Stomach (tissue), 8 donors: ENCODE measurements at regions not wholly inside any gene's neighbourhood (a gene's known extent, or its start where the extent isn't known, plus 50 kb on each side); places are given as distances from the start of the nearest gene placed in this dataset.

Experiments
- DNase-seq, 2 donors: peaks; one replicate each; pipeline versions ENCODE4 v3.0.0 to v3.0.0-alpha.2; 2013 to 2019
- H3K27ac ChIP-seq, 5 donors: fragments of 200-600 bp in 4 of 5; sonication (generic) in 4 of 5; one replicate each; pipeline ENCODE4 v1.5.1; 2013 to 2019; ENCODE audit warnings: mild to moderate bottlenecking in 1 of 5, moderate library complexity in 1 of 5
- H3K27me3 ChIP-seq, 3 donors: fragments of 200-600 bp; sonication (generic); one replicate each; pipeline ENCODE4 v1.5.1; 2017 to 2019; ENCODE audit warnings: mixed run types in 1 of 3
- H3K36me3 ChIP-seq, 4 donors: fragments of 200-600 bp; sonication (generic); 1 replicate in 3 of 4; 2 replicates in 1 of 4; pipeline ENCODE4 v1.5.1; 2016 to 2019
- H3K4me1 ChIP-seq, 4 donors: fragments of 200-600 bp; sonication (generic); one replicate each; pipeline ENCODE4 v1.5.1; 2016 to 2019
- H3K4me3 ChIP-seq, 4 donors: fragments of 200-600 bp; sonication (generic) in 3 of 4; one replicate each; pipeline ENCODE4 v1.5.1; 2016 to 2019; ENCODE audit warnings: mild to moderate bottlenecking in 1 of 4
- H3K9me3 ChIP-seq, 4 donors: fragments of 200-600 bp; sonication (generic); one replicate each; pipeline ENCODE4 v1.5.1; 2016 to 2019
- CTCF ChIP-seq, 7 experiments: fragments of 450-650 bp in 4 of 7; fragments of 200-600 bp in 3 of 7; sonication (generic) in 3 of 7; IDR thresholded peaks; one replicate each; pipeline ENCODE4 v1.5.1; 2016 to 2019; ENCODE audit warnings: antibody characterized with exemption in 7 of 7, control low read depth in 2 of 7, mild to moderate bottlenecking in 1 of 7
- EP300 ChIP-seq: sonication (generic); formaldehyde crosslinking; IDR thresholded peaks from one replicate; pipeline ENCODE4 v1.6.1; 2017; ENCODE audit warnings: antibody characterized with exemption
- POLR2A ChIP-seq, 4 donors: fragments of 450-650 bp; IDR thresholded peaks; one replicate each; pipeline ENCODE4 v1.6.1; 2016; ENCODE audit warnings: antibody characterized with exemption in 4 of 4, control low read depth in 2 of 4, mild to moderate bottlenecking in 1 of 4, moderate library complexity in 1 of 4
- POLR2AphosphoS5 ChIP-seq, 3 donors: sonication (generic); formaldehyde crosslinking; IDR thresholded peaks; one replicate each; pipeline ENCODE4 v1.6.1; 2016; ENCODE audit warnings: antibody characterized with exemption in 3 of 3
- WGBS, 5 donors: extraction: QIAGEN DNeasy Blood & Tissue Kit in 3 of 5; methylation state at CpG; one replicate each; pipeline versions ENCODE4 v1.1.5 to v1.1.7; 2013 to 2018; 5-methylcytosine and 5-hydroxymethylcytosine counted together
- intact Hi-C: fragments of 100-400 bp; cut with DNase I; formaldehyde crosslinking; loops from one replicate; pipeline ENCODE4 v1.15.1; 2023; ENCODE audit warnings: low total_unique reads
- donor health status: healthy with polysubstance abuse.
- donor health status: Bipolar disorder and iron deficiency.
- donor health status: healthy.

- DNase-seq: no peak
Measured at GRCh38 chr1:25080294-25081209, 150.5 kb upstream of the RUNX3 start.

GRCh38 chr1:25079048-25079447 is 149.0 kb upstream of the RUNX3 start:
- no peaks in the 10 kb centered on the region for H3K4me1 ChIP-seq
- no peaks in the 10 kb centered on the region for H3K36me3 ChIP-seq
- no peak overlapping the region for H3K27ac ChIP-seq
- DNase-seq: no peak
- intact Hi-C loops: no loop called here
- no peak for TF ChIP-seq CTCF (IDR thresholded peaks at IDR 0.05)
- TF ChIP-seq EP300: no peak
- no peak overlapping the region for H3K4me3 ChIP-seq
- peaks cover 0 to 19% (median 11%) of the 10 kb centered on the region in 4 donors for H3K9me3 ChIP-seq
- H3K27me3 ChIP-seq: peaks cover 0 to 15% (median 0%) of the 10 kb centered on the region in 3 donors

More at GRCh38 chr1:25080294-25081209, 150.5 kb upstream of the RUNX3 start:
- Histone ChIP-seq H3K27me3 (peaks cover 0 to 15% (median 0%) of the 10 kb centered on the region in 3 donors), H3K9me3 (peaks cover 0 to 19% (median 11%) of the 10 kb centered on the region in 4 donors), H3K36me3 (no peaks in the 10 kb centered on the region), H3K27ac (no peak overlapping the region), H3K4me3 (no peak overlapping the region), H3K4me1 (no peaks in the 10 kb centered on the region)
- intact Hi-C loops: no loop called here
- WGBS, 5 donors: 72 to 77% (median 76%) methylated on average over 8 of the region's 8 CpGs
- no peak for TF ChIP-seq EP300
- no peak for TF ChIP-seq POLR2A (IDR thresholded peaks at IDR 0.05)
- TF ChIP-seq POLR2AphosphoS5 (IDR thresholded peaks at IDR 0.05): no peak
- TF ChIP-seq CTCF (IDR thresholded peaks at IDR 0.05): no peak

- H3K4me3 ChIP-seq: no peak overlapping the region
- peaks cover 0 to 5% (median 0%) of the 10 kb centered on the region in 3 donors for H3K27me3 ChIP-seq
- DNase-seq: no peak
- H3K36me3 ChIP-seq: no peaks in the 10 kb centered on the region
- H3K4me1 ChIP-seq: no peaks in the 10 kb centered on the region
- peaks cover 0 to 19% (median 11%) of the 10 kb centered on the region in 4 donors for H3K9me3 ChIP-seq
- intact Hi-C loops: no loop called here
- H3K27ac ChIP-seq: no peak overlapping the region
- no peak for TF ChIP-seq POLR2AphosphoS5 (IDR thresholded peaks at IDR 0.05)
- no peak for TF ChIP-seq POLR2A (IDR thresholded peaks at IDR 0.05)
- no peak for TF ChIP-seq CTCF (IDR thresholded peaks at IDR 0.05)
- no peak for TF ChIP-seq EP300
- WGBS, 5 donors: 79 to 93% (median 88%) methylated on average over 13 of the region's 13 CpGs
Measured at GRCh38 chr1:25074351-25075227, 144.5 kb upstream of the RUNX3 start.

- no peak for TF ChIP-seq CTCF (IDR thresholded peaks at IDR 0.05)
- TF ChIP-seq POLR2A (IDR thresholded peaks at IDR 0.05): no peak
- no peak for TF ChIP-seq EP300
- TF ChIP-seq POLR2AphosphoS5 (IDR thresholded peaks at IDR 0.05): no peak
- WGBS, 5 donors: 66 to 76% (median 68%) methylated on average over 12 of the region's 12 CpGs
- intact Hi-C loops: no loop called here
- peaks cover 0 to 18% (median 9%) of the 10 kb centered on the region in 4 donors for H3K9me3 ChIP-seq
- no peaks in the 10 kb centered on the region for H3K4me1 ChIP-seq
- no peak overlapping the region for H3K4me3 ChIP-seq
- no peak for DNase-seq
- H3K27ac ChIP-seq: no peak overlapping the region
- no peaks in the 10 kb centered on the region for H3K36me3 ChIP-seq
- peaks cover 0 to 5% (median 0%) of the 10 kb centered on the region in 3 donors for H3K27me3 ChIP-seq
Measured at GRCh38 chr1:25073640-25074270, 143.7 kb upstream of the RUNX3 start.
